ENCODE measurements at regions not wholly inside any gene's neighbourhood (a gene's known extent, or its start where the extent isn't known, plus 50 kb on each side); places are given as distances from the start of the nearest gene placed in this dataset.

GRCh38 chr3:103077910-103078309 lies 643.1 kb downstream of the ZPLD1 start:
- no peak for TF ChIP-seq CTCF (IDR thresholded peaks at IDR 0.05; ENCODE audit: insufficient read depth, low read length)

GRCh38 chr3:103082501-103082900 lies 647.7 kb downstream of the ZPLD1 start:
- DNase-seq (ENCODE audit: low read depth) = no peak
- no peak for TF ChIP-seq CTCF (IDR thresholded peaks at IDR 0.05; ENCODE audit: insufficient read depth, low read length)

More at GRCh38 chr3:103077910-103078309, 643.1 kb downstream of the ZPLD1 start:
- H3K4me3 ChIP-seq (ENCODE audit: low read depth, low read length) = no peak overlapping the region
- no peak for DNase-seq (ENCODE audit: low read depth)

GRCh38 chr3:103083848-103084631 lies 649.2 kb downstream of the ZPLD1 start:
- no peak for TF ChIP-seq CTCF (IDR thresholded peaks at IDR 0.05; ENCODE audit: insufficient read depth, low read length)
- H3K4me3 ChIP-seq (ENCODE audit: low read depth, low read length) = no peak overlapping the region
- no peak for DNase-seq (ENCODE audit: low read depth)

More at GRCh38 chr3:103082501-103082900, 647.7 kb downstream of the ZPLD1 start:
- H3K4me3 ChIP-seq (ENCODE audit: low read depth, low read length) = no peak overlapping the region

GRCh38 chr3:103085465-103085864 lies 650.6 kb downstream of the ZPLD1 start:
- DNase-seq (ENCODE audit: low read depth) = no peak
- no peak overlapping the region for H3K4me3 ChIP-seq (ENCODE audit: low read depth, low read length)
- no peak for TF ChIP-seq CTCF (IDR thresholded peaks at IDR 0.05; ENCODE audit: insufficient read depth, low read length)

GRCh38 chr3:103089758-103090157 lies 654.9 kb downstream of the ZPLD1 start:
- DNase-seq (ENCODE audit: low read depth) = no peak
- H3K4me3 ChIP-seq (ENCODE audit: low read depth, low read length) = no peak overlapping the region
- TF ChIP-seq CTCF (IDR thresholded peaks at IDR 0.05; ENCODE audit: insufficient read depth, low read length) = no peak

- H3K4me3 ChIP-seq (ENCODE audit: low read depth, low read length) = no peak overlapping the region
- no peak for TF ChIP-seq CTCF (IDR thresholded peaks at IDR 0.05; ENCODE audit: insufficient read depth, low read length)
- DNase-seq (ENCODE audit: low read depth) = no peak
Observed at GRCh38 chr3:103105206-103105605, 670.4 kb downstream of the ZPLD1 start.

Data from fibroblast of the aortic adventitia (primary cell).